Thoracic aorta (tissue), 2 donors: ENCODE measurements at regions not wholly inside any gene's neighbourhood (a gene's known extent, or its start where the extent isn't known, plus 50 kb on each side); places are given as distances from the start of the nearest gene placed in this dataset.

Source experiments
- ATAC-seq: fragments of 150-250 bp; one replicate; pipeline ENCODE4 v1.8.0; 2017; ENCODE audit warnings: low read depth; ENCODE audit not compliant: insufficient number of reproducible peaks, low FRiP score
- DNase-seq: peaks from one replicate; pipeline ENCODE4 v3.0.0-alpha.2; 2020; ENCODE audit warnings: low spot score
- H3K27ac ChIP-seq, 2 donors: fragments of 200-600 bp; sonication (generic); 1 replicate in 1 of 2; 2 replicates in 1 of 2; pipeline ENCODE4 v1.5.1; 2016; ENCODE audit warnings: mild to moderate bottlenecking in 2 of 2, moderate library complexity in 2 of 2
- H3K27me3 ChIP-seq: fragments of 200-600 bp; sonication (generic); replicated peaks from 2 replicates; pipeline ENCODE4 v1.6.0; 2016; ENCODE audit warnings: mild to moderate bottlenecking; ENCODE audit not compliant: insufficient read depth
- H3K36me3 ChIP-seq: fragments of 200-600 bp; sonication (generic); one replicate; pipeline ENCODE4 v1.5.1; 2016
- H3K4me1 ChIP-seq, 2 donors: fragments of 200-600 bp; sonication (generic); 1 replicate in 1 of 2; 2 replicates in 1 of 2; pipeline versions ENCODE4 v1.5.1 to v1.6.0; 2016; ENCODE audit warnings: low read depth in 2 of 2, mild to moderate bottlenecking in 1 of 2; ENCODE audit not compliant: control insufficient read depth in 1 of 2
- H3K4me3 ChIP-seq: fragments of 200-600 bp; sonication (generic); 2 replicates; pipeline ENCODE4 v1.5.1; 2016; ENCODE audit warnings: mild to moderate bottlenecking
- H3K9me3 ChIP-seq: fragments of 200-600 bp; sonication (generic); 2 replicates; pipeline ENCODE4 v1.5.1; 2016
- CTCF ChIP-seq: fragments of 200-600 bp; sonication (generic); IDR thresholded peaks from one replicate; pipeline ENCODE4 v1.5.1; 2019; ENCODE audit warnings: antibody characterized with exemption

- no peak overlapping the region for H3K4me3 ChIP-seq
- DNase-seq (no peak), ATAC-seq (no peak)
- H3K9me3 ChIP-seq, result no peaks in the 10 kb centered on the region
- H3K4me1 ChIP-seq, result no peaks in the 10 kb centered on the region
- H3K27me3 ChIP-seq, result no peaks in the 10 kb centered on the region
- no peak overlapping the region for H3K27ac ChIP-seq
- no peak for TF ChIP-seq CTCF
- no peaks in the 10 kb centered on the region for H3K36me3 ChIP-seq
Observed at GRCh38 chr12:28950049-28950448, 199.0 kb upstream of the FAR2 start.

GRCh38 chr12:28951935-28952334, 197.1 kb upstream of the FAR2 start:
- Histone ChIP-seq H3K27me3 (no peaks in the 10 kb centered on the region), H3K4me3 (no peak overlapping the region), H3K36me3 (no peaks in the 10 kb centered on the region), H3K9me3 (no peaks in the 10 kb centered on the region), H3K4me1 (no peaks in the 10 kb centered on the region), H3K27ac (no peak overlapping the region)
- ATAC-seq (no peak), DNase-seq (no peak)
- TF ChIP-seq CTCF, result no peak

- Histone ChIP-seq H3K4me3 (no peak overlapping the region), H3K36me3 (no peaks in the 10 kb centered on the region), H3K9me3 (no peaks in the 10 kb centered on the region), H3K27me3 (no peaks in the 10 kb centered on the region), H3K27ac (no peak overlapping the region), H3K4me1 (no peaks in the 10 kb centered on the region)
- DNase-seq (no peak), ATAC-seq (no peak)
- no peak for TF ChIP-seq CTCF
Observed at GRCh38 chr12:28954333-28954732, 194.7 kb upstream of the FAR2 start.

GRCh38 chr12:28955491-28955890, 193.6 kb upstream of the FAR2 start:
- no peaks in the 10 kb centered on the region for H3K27me3 ChIP-seq
- H3K4me1 ChIP-seq, result no peaks in the 10 kb centered on the region
- no peak for TF ChIP-seq CTCF
- H3K27ac ChIP-seq, result no peak overlapping the region
- no peak overlapping the region for H3K4me3 ChIP-seq
- H3K36me3 ChIP-seq, result no peaks in the 10 kb centered on the region
- DNase-seq, result no peak
- no peak for ATAC-seq
- no peaks in the 10 kb centered on the region for H3K9me3 ChIP-seq

- DNase-seq, result no peak
- no peak for TF ChIP-seq CTCF
- Histone ChIP-seq H3K36me3 (no peaks in the 10 kb centered on the region), H3K4me3 (no peak overlapping the region), H3K9me3 (no peaks in the 10 kb centered on the region), H3K27ac (no peak overlapping the region), H3K4me1 (no peaks in the 10 kb centered on the region), H3K27me3 (no peaks in the 10 kb centered on the region)
- ATAC-seq, result no peak
Observed at GRCh38 chr12:28955931-28956330, 193.1 kb upstream of the FAR2 start.
